GM12864 (cell line): ENCODE measurements at regions not wholly inside any gene's neighbourhood (a gene's known extent, or its start where the extent isn't known, plus 50 kb on each side); places are given as distances from the start of the nearest gene placed in this dataset.

Experiments
- DNase-seq: peaks from one replicate; pipeline ENCODE4 v3.0.0-alpha.2; 2011; ENCODE audit warnings: low read depth
- H3K4me3 ChIP-seq: 2 replicates; pipeline ENCODE4 v1.5.1; 2011; ENCODE audit warnings: mild to moderate bottlenecking, low read depth, low read length, control low read depth
- CTCF ChIP-seq: IDR thresholded peaks from 2 replicates; pipeline ENCODE4 v1.5.1; 2011; ENCODE audit warnings: low read depth, mild to moderate bottlenecking, moderate library complexity, low read length, control low read depth, inconsistent platforms; ENCODE audit errors: missing control alignments

GRCh38 chr9:23290973-23291372 is 535.1 kb downstream of the ELAVL2 start:
- H3K4me3 ChIP-seq = no peak overlapping the region
- TF ChIP-seq CTCF = no peak
- DNase-seq = no peak

- no peak overlapping the region for H3K4me3 ChIP-seq
- TF ChIP-seq CTCF = no peak
- DNase-seq = no peak
These were observed 523.8 kb downstream of the ELAVL2 start for GRCh38 chr9:23302281-23302680.

GRCh38 chr9:23306731-23307130 is 519.3 kb downstream of the ELAVL2 start:
- TF ChIP-seq CTCF = no peak
- no peak overlapping the region for H3K4me3 ChIP-seq
- DNase-seq = no peak

GRCh38 chr9:23307731-23308513 is 518.1 kb downstream of the ELAVL2 start:
- H3K4me3 ChIP-seq = no peak overlapping the region
- TF ChIP-seq CTCF = no peak

GRCh38 chr9:23309800-23310199 is 516.2 kb downstream of the ELAVL2 start:
- no peak for TF ChIP-seq CTCF
- DNase-seq = no peak
- H3K4me3 ChIP-seq = no peak overlapping the region

More at GRCh38 chr9:23307731-23308513, 518.1 kb downstream of the ELAVL2 start:
- no peak for DNase-seq

- TF ChIP-seq CTCF = no peak
- H3K4me3 ChIP-seq = no peak overlapping the region
- DNase-seq = no peak
These were observed 511.8 kb downstream of the ELAVL2 start for GRCh38 chr9:23314247-23314646.

GRCh38 chr9:23319092-23319491 is 506.9 kb downstream of the ELAVL2 start:
- no peak for DNase-seq
- H3K4me3 ChIP-seq = no peak overlapping the region
- no peak for TF ChIP-seq CTCF
